C4-2B (cell line): ENCODE measurements at regions not wholly inside any gene's neighbourhood (a gene's known extent, or its start where the extent isn't known, plus 50 kb on each side); places are given as distances from the start of the nearest gene placed in this dataset.

Experiments used
- CTCF ChIP-seq: fragments of 450-650 bp; conservative IDR thresholded peaks from 2 replicates; pipeline ENCODE4 v1.5.1; 2017; ENCODE audit warnings: mild to moderate bottlenecking
- ZFX ChIP-seq: fragments of 450-650 bp; IDR thresholded peaks from 2 replicates; pipeline ENCODE4 v1.6.1; 2017

- no peak for TF ChIP-seq CTCF
- no peak for TF ChIP-seq ZFX
These were observed 240.9 kb upstream of the STS start for GRCh38 chrX:6906608-6907007.
